C4-2B (cell line): ENCODE measurements at regions not wholly inside any gene's neighbourhood (a gene's known extent, or its start where the extent isn't known, plus 50 kb on each side); places are given as distances from the start of the nearest gene placed in this dataset.

Source experiments
- H3K27ac ChIP-seq: fragments of 450-650 bp; 2 replicates; pipeline ENCODE4 v1.5.1; 2017
- CTCF ChIP-seq: fragments of 450-650 bp; conservative IDR thresholded peaks from 2 replicates; pipeline ENCODE4 v1.5.1; 2017; ENCODE audit warnings: mild to moderate bottlenecking
- ZFX ChIP-seq: fragments of 450-650 bp; IDR thresholded peaks from 2 replicates; pipeline ENCODE4 v1.6.1; 2017

- no peak overlapping the region for H3K27ac ChIP-seq
- TF ChIP-seq ZFX (no peak), CTCF (no peak)
These were observed 550.8 kb upstream of the ZEB2 start for GRCh38 chr2:145070703-145071102.

GRCh38 chr2:145068509-145068908, 548.6 kb upstream of the ZEB2 start:
- H3K27ac ChIP-seq = no peak overlapping the region
- no peak for TF ChIP-seq CTCF
- TF ChIP-seq ZFX = no peak

GRCh38 chr2:145067549-145068030, 547.7 kb upstream of the ZEB2 start:
- no peak for TF ChIP-seq CTCF
- no peak for TF ChIP-seq ZFX
- no peak overlapping the region for H3K27ac ChIP-seq

- no peak for TF ChIP-seq ZFX
- TF ChIP-seq CTCF = no peak
- H3K27ac ChIP-seq = no peak overlapping the region
These were observed 547.1 kb upstream of the ZEB2 start for GRCh38 chr2:145066856-145067548.

- no peak overlapping the region for H3K27ac ChIP-seq
- TF ChIP-seq CTCF (no peak), ZFX (no peak)
These were observed 546.3 kb upstream of the ZEB2 start for GRCh38 chr2:145066151-145066661.

- no peak overlapping the region for H3K27ac ChIP-seq
- TF ChIP-seq ZFX (no peak), CTCF (no peak)
These were observed 545.4 kb upstream of the ZEB2 start for GRCh38 chr2:145065342-145065741.

- TF ChIP-seq CTCF = no peak
- TF ChIP-seq ZFX = no peak
- H3K27ac ChIP-seq = no peak overlapping the region
These were observed 544.6 kb upstream of the ZEB2 start for GRCh38 chr2:145064511-145064910.
